GM12878 (cell line): ENCODE measurements at regions not wholly inside any gene's neighbourhood (a gene's known extent, or its start where the extent isn't known, plus 50 kb on each side); places are given as distances from the start of the nearest gene placed in this dataset.

Experiments
- ATAC-seq: fragments of 200-7000 bp; cut with Tn5 transposase; 3 replicates; pipeline ENCODE4 v1.9.1; 2020; ENCODE audit warnings: mild to moderate bottlenecking, moderate library complexity
- BruUV-seq: library from RNA; stranded (reverse); fragments of 400-500 nt; replicated peaks from 2 replicates; lab custom pipeline; 2021; lab: Mats Ljungman, UMichigan
- CTCF ChIA-PET: fragments of 300-600 bp; sonication (Branson Sonifier 250); formaldehyde crosslinking; extraction: SDS; loops from one replicate; lab custom pipeline; 2021; ENCODE audit warnings: inconsistent platforms; lab: Yijun Ruan, JAX
- POLR2A ChIA-PET: fragments of 350-600 bp; formaldehyde crosslinking; extraction: SDS; loops from one replicate; lab custom pipeline; 2021; ENCODE audit warnings: inconsistent platforms; lab: Charles Lee
- RAD21 ChIA-PET: fragments of 300-600 bp; sonication (Branson Sonifier 250); formaldehyde crosslinking; loops from one replicate; lab custom pipeline; 2023; ENCODE audit warnings: antibody characterized with exemption; ENCODE audit not compliant: unreplicated experiment; lab: Charles Lee
- SMC1A ChIA-PET: fragments of 300-600 bp; sonication (Branson Sonifier 250); formaldehyde crosslinking; loops from one replicate; lab custom pipeline; 2023; ENCODE audit not compliant: unreplicated experiment, uncharacterized antibody; lab: Charles Lee
- DNase-seq: peaks from one replicate; pipeline ENCODE4 v3.0.0-alpha.2; 2011; ENCODE audit warnings: low read depth, low spot score
- FAIRE-seq: peaks from 3 replicates; lab custom pipeline; 2011; peaks lifted over from hg19 to GRCh38; lab: Jason Lieb, UNC
- H2AFZ ChIP-seq: 2 replicates; pipeline ENCODE4 v1.6.0; 2011; ENCODE audit warnings: low read depth, low read length, control low read depth; ENCODE audit not compliant: control insufficient read depth
- H3K27ac ChIP-seq: 2 replicates; pipeline ENCODE4 v1.5.1; 2011; ENCODE audit warnings: control low read depth; ENCODE audit not compliant: control insufficient read depth, insufficient read depth
- H3K27me3 ChIP-seq, 2 experiments: replicated peaks in 1 of 2; 2 replicates each; pipeline versions ENCODE4 v1.6.0 to v1.6.1; 2011; ENCODE audit warnings: low read length in 1 of 2; ENCODE audit not compliant: control insufficient read depth in 2 of 2, insufficient read depth in 2 of 2
- H3K36me3 ChIP-seq, 2 experiments: 2 replicates each; pipeline ENCODE4 v1.5.1; 2011; ENCODE audit warnings: low read length in 1 of 2; ENCODE audit not compliant: control insufficient read depth in 2 of 2, insufficient read depth in 2 of 2
- H3K4me1 ChIP-seq: 2 replicates; pipeline ENCODE4 v1.6.1; 2011; ENCODE audit warnings: mild to moderate bottlenecking, low read length, moderate library complexity, mixed read lengths; ENCODE audit not compliant: control insufficient read depth, insufficient read depth
- H3K4me2 ChIP-seq: 2 replicates; pipeline ENCODE4 v1.6.0; 2011; ENCODE audit warnings: control low read depth; ENCODE audit not compliant: control insufficient read depth, insufficient read depth
- H3K4me3 ChIP-seq: fragments of 200-600 bp; sonication (generic); 2 replicates; pipeline ENCODE4 v1.5.1; 2016
- H3K79me2 ChIP-seq: 2 replicates; pipeline ENCODE4 v1.6.0; 2011; ENCODE audit warnings: low read length; ENCODE audit not compliant: control insufficient read depth, insufficient read depth
- H3K9ac ChIP-seq: 2 replicates; pipeline ENCODE4 v1.8.0; 2011; ENCODE audit warnings: low read length, control low read depth, mixed read lengths; ENCODE audit not compliant: control insufficient read depth, insufficient read depth
- H3K9me3 ChIP-seq: replicated peaks from 3 replicates; pipeline ENCODE4 v1.5.1; 2011; ENCODE audit warnings: mild to moderate bottlenecking, low read length; ENCODE audit not compliant: control insufficient read depth, insufficient read depth
- H4K20me1 ChIP-seq: 2 replicates; pipeline ENCODE4 v1.6.0; 2011; ENCODE audit not compliant: control insufficient read depth, insufficient read depth
- DPF2 ChIP-seq: fragments of 450-650 bp; IDR thresholded peaks from 2 replicates; pipeline ENCODE4 v1.6.1; 2017; ENCODE audit warnings: mild to moderate bottlenecking
- ELK1 ChIP-seq: IDR thresholded peaks from 2 replicates; pipeline ENCODE4 v1.6.1; 2012; ENCODE audit warnings: low read depth, low read length, improper control_type of control experiment
- FOXM1 ChIP-seq: IDR thresholded peaks from 2 replicates; pipeline ENCODE4 v1.6.1; 2012; ENCODE audit warnings: low read depth, mild to moderate bottlenecking, inconsistent platforms, low read length, moderate library complexity
- NR2C2 ChIP-seq: IDR thresholded peaks from 2 replicates; pipeline ENCODE4 v1.6.1; 2011; ENCODE audit warnings: borderline replicate concordance, low read depth; ENCODE audit not compliant: control insufficient read depth, insufficient read length
- RAD51 ChIP-seq: fragments of 450-650 bp; IDR thresholded peaks from 2 replicates; pipeline ENCODE4 v1.6.1; 2016; ENCODE audit warnings: moderate library complexity, mild to moderate bottlenecking, inconsistent platforms
- RCOR1 ChIP-seq: conservative IDR thresholded peaks from 2 replicates; pipeline ENCODE4 v1.6.1; 2012; ENCODE audit warnings: low read depth, low read length, improper control_type of control experiment
- SMAD1 ChIP-seq: fragments of 450-650 bp; IDR thresholded peaks from 2 replicates; pipeline ENCODE4 v1.6.1; 2018; ENCODE audit warnings: mild to moderate bottlenecking, low read depth; ENCODE audit not compliant: partially characterized antibody
- SRF ChIP-seq, 2 experiments: IDR thresholded peaks; 2 replicates each; pipeline ENCODE4 v1.6.1; 2011; ENCODE audit warnings: low read depth in 2 of 2, low read length in 2 of 2, mild to moderate bottlenecking in 1 of 2, moderate library complexity in 1 of 2
- TCF3 ChIP-seq: IDR thresholded peaks from 2 replicates; pipeline ENCODE4 v1.6.1; 2012; ENCODE audit warnings: low read depth, mild to moderate bottlenecking, low read length, borderline replicate concordance; ENCODE audit not compliant: insufficient read depth
- YBX1 ChIP-seq: fragments of 450-650 bp; IDR thresholded peaks from 2 replicates; pipeline ENCODE4 v1.6.1; 2016; ENCODE audit warnings: antibody characterized with exemption
- YY1 ChIP-seq: IDR thresholded peaks from 2 replicates; pipeline ENCODE4 v1.6.1; 2011; ENCODE audit warnings: low read depth, mild to moderate bottlenecking, low read length
- ZBED1 ChIP-seq: IDR thresholded peaks from 2 replicates; pipeline ENCODE4 v1.6.1; 2016; ENCODE audit warnings: borderline replicate concordance
- ZBTB40 ChIP-seq: fragments of 450-650 bp; IDR thresholded peaks from 2 replicates; pipeline ENCODE4 v1.6.1; 2016; ENCODE audit warnings: mild to moderate bottlenecking, moderate library complexity, borderline replicate concordance
- WGBS: methylation state at CpG from one replicate; pipeline ENCODE4 v1.1.6; 2016; ENCODE audit warnings: low lambda C conversion rate; ENCODE audit not compliant: insufficient replicate concordance, insufficient coverage; ENCODE audit errors: missing lambda C conversion rate; 5-methylcytosine and 5-hydroxymethylcytosine counted together
- in situ Hi-C: fragments of 300-500 bp; cut with MboI; formaldehyde crosslinking; loops from 9 replicates; pipeline ENCODE4 v1.14.3; 2018; ENCODE audit warnings: mixed read lengths
- intact Hi-C: fragments of 100-400 bp; cut with micrococcal nuclease; formaldehyde crosslinking; loops from one replicate; pipeline ENCODE4 v1.14.2; 2022; ENCODE audit not compliant: unreplicated experiment
- TF ChIP-seq, protein P1 (sequence below): fragments of 450-650 bp; IDR thresholded peaks from 2 replicates; pipeline ENCODE4 v1.6.1; 2016; ENCODE audit warnings: mild to moderate bottlenecking

DNA sequence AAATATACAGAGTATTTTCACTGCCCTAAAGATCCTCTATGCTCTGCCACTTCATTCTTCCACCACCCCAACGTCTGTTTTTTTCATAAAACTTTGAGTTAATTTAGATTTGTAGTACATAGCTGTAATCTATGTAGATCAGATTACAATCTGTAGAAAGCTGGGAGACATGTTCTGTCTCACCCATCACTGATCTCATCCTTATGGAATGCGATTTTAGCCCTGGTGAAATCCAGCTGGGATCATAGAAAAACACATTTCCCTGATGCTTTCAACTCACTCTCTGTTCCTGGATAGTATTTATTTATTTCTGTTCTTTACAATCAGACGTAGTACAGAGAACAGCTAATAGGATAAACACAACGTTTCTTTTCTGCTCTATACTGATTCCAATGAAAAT is 521.0 kb downstream of the KIF20B start (continued):
- no peak for TF ChIP-seq SMAD1
- TF ChIP-seq YBX1: no peak
- no peak for TF ChIP-seq NR2C2

- in situ Hi-C loops: no loop called here
- Histone ChIP-seq H3K27me3 (no peaks in the 10 kb centered on the region), H3K4me2 (no peak overlapping the region), H2AFZ (no peak overlapping the region), H4K20me1 (no peaks in the 10 kb centered on the region), H3K36me3 (no peaks in the 10 kb centered on the region), H3K9me3 (no peaks in the 10 kb centered on the region), H3K9ac (no peak overlapping the region), H3K27ac (no peak overlapping the region), H3K4me3 (no peak overlapping the region), H3K4me1 (no peaks in the 10 kb centered on the region), H3K79me2 (no peaks in the 10 kb centered on the region)
- ChIA-PET CTCF (interaction anchor here (0.6 kb wide), 1 partner anchor 490 kb away, joined by 3 read pairs; no protein-coding TSS in a partner anchor), RAD21 (no interaction called here), SMC1A (interaction anchor here (0.8 to 1.4 kb wide), 2 partner anchors 12 to 742 kb away, joined by 3 to 4 read pairs; no protein-coding TSS in a partner anchor), POLR2A (no interaction called here)
- TF ChIP-seq NR2C2: no peak
- no peak for TF ChIP-seq SRF (IDR thresholded peaks at IDR 0.05; ENCODE audit: low read depth in 2 of 2, low read length in 2 of 2)
- TF ChIP-seq RCOR1: no peak
- TF ChIP-seq, protein P1, sequence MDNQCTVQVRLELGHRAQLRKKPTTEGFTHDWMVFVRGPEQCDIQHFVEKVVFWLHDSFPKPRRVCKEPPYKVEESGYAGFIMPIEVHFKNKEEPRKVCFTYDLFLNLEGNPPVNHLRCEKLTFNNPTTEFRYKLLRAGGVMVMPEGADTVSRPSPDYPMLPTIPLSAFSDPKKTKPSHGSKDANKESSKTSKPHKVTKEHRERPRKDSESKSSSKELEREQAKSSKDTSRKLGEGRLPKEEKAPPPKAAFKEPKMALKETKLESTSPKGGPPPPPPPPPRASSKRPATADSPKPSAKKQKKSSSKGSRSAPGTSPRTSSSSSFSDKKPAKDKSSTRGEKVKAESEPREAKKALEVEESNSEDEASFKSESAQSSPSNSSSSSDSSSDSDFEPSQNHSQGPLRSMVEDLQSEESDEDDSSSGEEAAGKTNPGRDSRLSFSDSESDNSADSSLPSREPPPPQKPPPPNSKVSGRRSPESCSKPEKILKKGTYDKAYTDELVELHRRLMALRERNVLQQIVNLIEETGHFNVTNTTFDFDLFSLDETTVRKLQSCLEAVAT: no peak
- no peak for TF ChIP-seq TCF3
- TF ChIP-seq YBX1: no peak
- no peak for TF ChIP-seq DPF2
- TF ChIP-seq RAD51: no peak
- TF ChIP-seq FOXM1: no peak
- TF ChIP-seq ZBED1: no peak
- no peak for TF ChIP-seq ZBTB40
- TF ChIP-seq YY1: no peak
- no peak for TF ChIP-seq ELK1
- DNase-seq (no peak), ATAC-seq (no peak), FAIRE-seq (no peak)
- intact Hi-C loops: no loop called here
- no TSS peak for BruUV-seq
- WGBS: 31% methylated on average over 5 of the region's 5 CpGs
Measured at GRCh38 chr10:90222939-90223338, 521.5 kb downstream of the KIF20B start.
